ENCODE measurements at regions not wholly inside any gene's neighbourhood (a gene's known extent, or its start where the extent isn't known, plus 50 kb on each side); places are given as distances from the start of the nearest gene placed in this dataset.

DNA sequence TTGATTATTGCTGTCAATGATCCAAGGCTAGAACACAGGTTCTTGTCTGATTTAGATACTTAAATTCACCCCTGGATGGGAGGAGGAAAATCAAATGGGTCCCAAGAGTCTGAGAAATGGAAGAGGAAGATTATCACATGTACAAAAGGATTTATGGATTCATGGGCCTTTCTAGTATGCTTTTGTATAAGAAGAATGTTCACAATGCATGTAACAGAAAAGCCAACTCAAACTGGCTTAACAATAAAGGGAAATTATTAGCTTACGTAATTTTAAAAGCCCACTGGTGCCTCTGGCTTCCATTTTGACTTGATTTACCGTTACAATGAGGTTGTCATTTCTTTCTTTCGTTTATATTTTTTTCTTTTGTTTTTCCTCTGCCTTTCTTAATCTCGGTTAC lies 782.5 kb upstream of the GRM7 start:
- intact Hi-C loops (cut with micrococcal nuclease), result no loop called here

DNA sequence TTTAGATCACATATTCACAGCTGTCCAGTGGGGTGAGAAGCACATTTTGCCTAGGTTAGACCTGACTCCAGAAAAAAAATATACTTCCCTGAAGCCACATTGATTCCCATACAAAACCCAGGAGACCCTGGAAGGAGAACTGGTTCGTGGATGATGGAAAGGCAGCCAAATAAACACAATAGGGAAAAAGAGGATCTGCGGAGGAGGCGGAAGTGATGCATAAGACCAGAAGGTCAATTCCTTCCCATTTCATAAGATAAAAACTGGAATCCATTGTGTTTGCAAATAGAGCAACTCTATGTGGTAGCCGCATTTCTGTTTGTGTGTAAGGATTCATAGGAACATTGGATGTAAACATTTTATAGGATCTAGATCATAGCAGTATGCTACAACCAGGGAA lies 781.9 kb upstream of the GRM7 start:
- intact Hi-C loops (cut with micrococcal nuclease), result no loop called here

DNA sequence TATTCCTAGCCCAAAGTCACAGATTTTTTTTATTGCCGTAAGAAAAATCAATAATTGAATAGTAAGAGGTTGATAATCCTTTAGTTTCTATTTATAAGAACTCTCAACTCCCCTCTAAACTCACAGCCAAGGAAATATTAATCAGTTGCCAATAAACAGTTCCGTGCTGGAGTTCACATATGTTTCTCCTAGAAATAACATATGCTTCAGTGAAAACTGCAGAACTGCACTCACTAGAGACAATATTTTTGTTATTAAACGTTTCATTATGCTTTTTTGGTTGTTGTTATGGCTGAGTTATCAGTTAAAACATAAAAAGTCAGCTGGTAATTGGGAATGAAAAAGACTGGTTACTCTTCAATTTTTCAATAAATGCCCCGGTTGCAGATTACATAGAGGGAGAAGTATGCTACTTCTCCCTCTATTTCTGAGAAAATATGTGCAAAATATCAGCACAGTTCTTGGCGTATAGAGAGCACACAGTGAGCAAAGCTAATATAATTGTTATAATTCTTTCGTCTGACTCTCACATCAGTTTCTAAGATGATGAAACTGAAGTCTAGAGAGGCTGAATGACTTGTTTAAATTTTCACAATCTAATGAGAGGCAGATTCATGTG lies 781.2 kb upstream of the GRM7 start:
- intact Hi-C loops (cut with micrococcal nuclease), result no loop called here

DNA sequence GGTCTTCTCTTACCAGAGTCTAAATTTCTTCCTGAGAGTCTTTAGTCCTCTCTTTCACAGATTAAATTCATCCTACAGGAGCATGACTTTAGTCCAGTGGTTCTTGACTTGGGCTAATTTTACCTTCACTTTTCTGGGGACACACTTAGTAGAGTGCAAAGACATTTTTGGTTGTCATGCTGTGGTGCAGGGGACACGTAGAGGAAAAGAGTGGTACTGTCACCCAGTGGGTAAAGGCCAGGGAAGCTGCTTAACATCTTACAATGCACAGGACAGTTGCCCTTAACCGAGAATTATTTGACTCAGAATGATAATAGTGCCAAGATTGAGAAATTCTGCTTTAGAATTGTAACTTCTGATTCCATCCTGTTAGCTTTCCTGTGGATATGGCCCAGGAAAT lies 772.5 kb upstream of the GRM7 start:
- intact Hi-C loops (cut with micrococcal nuclease), result no loop called here

DNA sequence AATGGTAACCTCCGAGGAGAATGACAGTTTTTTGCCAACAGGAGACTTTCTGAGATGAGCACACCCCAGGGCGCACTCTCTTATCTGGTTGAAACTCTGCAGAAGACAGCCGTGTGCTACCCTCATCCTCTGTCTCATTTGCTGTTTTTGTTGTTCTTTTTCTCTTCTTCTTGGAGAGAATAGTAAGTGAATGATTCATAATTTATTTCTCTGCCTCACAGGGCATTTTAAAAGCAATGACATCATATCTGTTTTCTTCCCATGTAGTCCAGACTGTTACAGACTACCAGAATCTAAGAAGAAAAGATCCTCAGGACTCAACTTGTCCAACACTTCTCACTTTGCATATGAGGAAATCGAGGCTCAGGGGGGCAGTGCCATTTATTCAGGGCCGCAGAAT lies 771.1 kb upstream of the GRM7 start:
- intact Hi-C loops (cut with micrococcal nuclease), result no loop called here

DNA sequence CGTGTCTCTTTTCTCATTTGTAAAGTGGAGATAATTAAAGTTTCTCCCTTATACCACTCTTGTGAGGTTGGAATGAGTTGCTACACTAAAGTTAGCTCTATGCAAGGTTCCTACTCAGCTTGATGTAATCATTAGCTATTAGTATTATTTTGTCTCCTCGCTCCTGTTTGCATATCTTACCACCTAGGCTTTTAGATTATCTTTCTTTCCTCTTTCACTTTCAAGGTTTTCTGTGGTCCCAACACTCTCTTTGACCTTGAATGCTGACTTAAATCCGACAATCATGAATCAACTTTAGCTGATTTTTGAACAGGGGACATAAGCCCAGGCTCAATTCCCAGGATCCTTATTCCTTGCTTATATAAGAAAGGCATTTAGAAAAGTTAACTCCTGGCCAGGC lies 769.7 kb upstream of the GRM7 start:
- intact Hi-C loops (cut with micrococcal nuclease), result no loop called here

DNA sequence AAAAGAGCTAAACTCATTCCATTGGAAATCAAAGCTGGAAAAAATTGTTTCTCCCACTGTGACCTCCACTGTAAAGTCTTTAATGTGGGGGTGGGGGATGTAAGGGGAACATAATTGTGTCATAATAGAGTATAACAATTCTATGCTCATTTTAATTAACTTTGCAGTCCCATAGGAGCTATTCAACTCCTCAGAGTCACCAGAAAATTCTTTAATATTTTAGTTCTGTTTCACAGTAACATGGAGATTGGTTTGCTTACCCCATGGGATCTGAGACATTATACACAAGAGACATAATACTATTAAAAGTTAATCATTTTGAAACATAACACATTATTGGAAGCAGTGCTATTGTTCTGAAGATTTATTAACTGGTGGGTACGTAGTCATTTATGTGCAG lies 765.9 kb upstream of the GRM7 start:
- intact Hi-C loops (cut with micrococcal nuclease), result no loop called here

DNA sequence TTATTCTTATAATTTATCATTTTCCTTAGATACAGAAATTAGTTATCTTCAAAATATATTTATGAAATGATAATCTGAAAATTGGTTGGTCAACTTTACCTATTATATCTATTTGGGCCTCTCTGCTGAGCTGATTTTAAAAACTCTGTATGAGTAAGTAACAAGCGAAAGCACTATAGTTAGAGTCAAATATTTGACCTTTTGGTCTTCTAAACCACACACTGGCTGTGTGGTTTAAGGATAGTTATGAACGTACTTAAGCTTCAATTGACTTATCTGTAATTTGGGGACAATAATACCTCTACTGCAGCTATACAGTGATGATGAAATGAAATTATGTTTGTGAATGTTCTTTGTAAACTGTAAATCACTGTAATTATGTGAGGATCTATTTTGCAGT lies 763.9 kb upstream of the GRM7 start:
- intact Hi-C loops (cut with micrococcal nuclease), result no loop called here

DNA sequence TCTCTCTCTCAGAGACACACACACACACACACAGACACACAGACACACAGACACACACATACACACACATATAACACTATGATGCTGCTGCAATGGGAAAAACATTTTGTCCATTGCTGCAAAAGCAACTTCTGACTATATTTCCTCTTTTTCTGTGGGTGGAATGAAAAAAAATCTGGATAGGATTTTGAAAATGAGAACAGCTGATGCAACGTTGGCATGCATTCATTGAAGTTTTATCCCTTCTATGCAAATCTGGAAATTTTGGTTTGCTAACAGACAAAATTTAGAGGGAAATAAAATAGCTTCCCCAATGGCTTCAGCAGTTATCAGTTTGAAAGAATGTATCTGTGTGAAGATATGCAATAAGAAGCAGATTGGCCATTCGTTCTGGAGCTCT lies 763.4 kb upstream of the GRM7 start:
- intact Hi-C loops (cut with micrococcal nuclease), result no loop called here

DNA sequence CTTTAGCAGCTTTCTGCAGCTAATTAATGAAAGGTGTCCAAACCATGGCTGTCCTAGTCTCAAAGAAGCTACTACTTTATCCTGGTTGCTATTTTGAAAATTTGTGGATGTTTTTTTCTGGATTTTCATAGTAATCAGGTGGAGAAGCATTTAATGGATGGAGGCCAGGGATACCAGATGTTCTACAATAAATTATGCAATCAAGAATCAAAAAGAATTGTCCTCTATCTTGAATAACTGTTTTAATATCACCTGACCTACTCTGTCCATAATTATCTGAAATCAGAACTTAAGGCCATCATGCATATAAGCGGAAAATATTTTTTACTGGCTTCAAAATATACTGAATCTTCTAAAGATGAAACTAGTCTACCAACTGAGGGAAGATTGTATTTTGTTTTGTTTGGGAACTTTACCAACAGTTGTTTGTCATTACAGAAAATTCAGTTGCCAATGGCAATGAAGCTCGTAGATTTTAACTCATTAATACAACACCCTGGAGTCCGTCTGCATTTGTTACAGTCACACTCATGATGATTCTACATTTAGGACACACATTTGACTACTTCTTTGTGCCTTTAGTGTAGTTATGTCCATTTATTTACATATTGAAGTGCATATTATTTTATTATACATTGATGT lies 762.3 kb upstream of the GRM7 start:
- intact Hi-C loops (cut with micrococcal nuclease), result no loop called here

DNA sequence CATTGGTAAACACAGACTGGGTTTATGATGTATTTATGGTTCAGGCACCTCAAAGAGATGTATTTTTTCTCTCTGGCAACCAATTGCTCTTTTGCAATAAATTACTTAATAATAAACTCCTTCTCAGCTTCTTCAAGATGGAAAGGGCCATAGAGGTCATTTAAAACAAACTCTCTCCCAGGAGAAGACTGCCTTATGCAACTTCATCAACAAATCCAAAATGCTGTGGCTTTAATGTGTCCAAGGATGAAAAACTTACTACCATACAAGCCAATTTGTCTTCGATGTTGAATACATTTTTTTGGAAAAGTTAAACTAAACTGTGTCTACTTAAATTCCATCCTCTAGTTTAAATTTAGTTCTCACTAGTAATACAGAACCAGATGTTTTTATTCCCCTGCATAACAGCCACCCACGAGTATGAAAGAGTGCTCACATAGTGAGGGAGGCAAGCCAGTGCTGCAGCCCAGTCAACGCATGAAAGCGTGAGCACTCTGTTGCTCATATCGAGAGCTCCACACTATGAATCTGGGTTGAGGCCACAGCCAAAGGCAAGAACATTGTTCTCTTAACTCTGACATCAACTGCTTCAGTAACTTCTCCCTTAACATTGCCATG lies 761.3 kb upstream of the GRM7 start:
- intact Hi-C loops (cut with micrococcal nuclease), result no loop called here

DNA sequence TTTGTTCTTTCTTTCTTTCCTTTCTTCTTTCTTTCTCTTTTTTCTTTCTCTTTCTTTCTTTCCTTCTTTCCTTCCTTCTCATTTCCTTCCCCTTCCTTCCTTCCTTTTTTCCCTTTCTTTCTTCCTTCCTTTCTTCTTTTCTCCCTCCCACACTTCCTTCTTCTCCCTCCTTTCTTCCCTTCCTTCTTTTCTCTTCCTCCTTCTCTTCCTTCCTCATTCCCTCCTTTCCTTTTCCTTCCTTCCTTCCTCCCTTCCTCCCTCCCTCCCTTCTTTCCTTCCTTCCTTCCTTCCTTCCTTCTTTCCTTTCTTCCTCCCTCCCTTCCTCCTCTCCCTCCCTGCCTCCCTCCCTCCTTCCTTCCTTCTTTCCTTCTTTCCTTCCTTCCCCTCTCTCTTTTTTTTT lies 755.7 kb upstream of the GRM7 start:
- intact Hi-C loops (cut with micrococcal nuclease), result no loop called here

DNA sequence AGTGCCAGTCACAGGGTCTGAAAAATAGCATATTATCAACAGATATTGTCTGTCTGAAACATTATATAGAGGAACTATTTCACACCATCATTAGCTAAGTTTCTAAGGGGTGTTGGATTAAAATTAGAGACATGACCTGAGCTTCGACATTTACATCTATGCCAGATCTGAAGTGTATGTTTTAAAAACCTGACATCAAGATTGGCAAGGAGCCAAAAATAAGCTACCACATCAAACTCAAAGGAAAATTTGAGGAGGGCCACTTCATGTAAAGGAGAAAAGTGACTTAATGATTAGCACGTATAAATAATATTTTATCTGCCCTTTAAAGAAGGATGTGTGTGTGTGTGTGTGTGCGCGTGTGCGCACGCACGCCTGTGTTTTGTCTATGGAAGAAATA lies 752.0 kb upstream of the GRM7 start:
- intact Hi-C loops (cut with micrococcal nuclease), result no loop called here

DNA sequence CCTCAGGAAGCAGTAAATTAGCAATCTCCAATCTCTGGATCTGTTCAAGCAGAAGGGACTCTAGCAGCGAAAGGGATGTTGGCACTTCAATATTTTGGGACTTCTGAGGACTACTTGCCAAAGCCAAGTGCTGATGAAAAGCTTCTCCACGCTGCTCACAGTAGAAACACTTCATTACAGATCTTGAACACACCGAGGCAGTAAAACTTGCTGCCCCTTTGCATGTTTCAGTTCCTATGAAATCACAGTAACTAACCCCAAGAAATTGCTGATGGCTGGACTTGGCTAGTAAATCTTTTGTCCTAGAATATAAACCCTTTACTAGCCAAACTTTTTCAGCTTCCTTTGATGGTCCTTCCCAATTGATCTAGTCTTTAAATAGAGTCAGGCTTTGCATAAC lies 750.5 kb upstream of the GRM7 start:
- intact Hi-C loops (cut with micrococcal nuclease), result no loop called here

DNA sequence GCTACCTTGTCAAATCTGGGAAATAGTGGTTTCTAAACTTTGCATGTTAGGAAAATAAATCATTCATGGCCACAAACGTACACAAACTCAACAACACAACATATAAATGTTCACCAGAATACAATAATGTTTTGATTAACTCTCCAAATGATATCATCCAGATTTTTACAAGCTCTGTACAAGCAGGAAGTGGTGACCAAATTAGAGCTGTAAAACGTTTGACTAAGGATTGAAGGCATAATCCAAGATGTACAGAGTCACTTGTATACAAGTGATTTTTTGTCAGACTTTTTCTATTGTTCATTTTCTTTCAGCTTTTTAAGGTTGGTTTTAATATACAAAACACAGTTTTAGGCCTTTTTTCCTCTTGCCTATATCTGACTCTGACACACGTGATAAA lies 748.4 kb upstream of the GRM7 start:
- intact Hi-C loops (cut with micrococcal nuclease), result no loop called here

DNA sequence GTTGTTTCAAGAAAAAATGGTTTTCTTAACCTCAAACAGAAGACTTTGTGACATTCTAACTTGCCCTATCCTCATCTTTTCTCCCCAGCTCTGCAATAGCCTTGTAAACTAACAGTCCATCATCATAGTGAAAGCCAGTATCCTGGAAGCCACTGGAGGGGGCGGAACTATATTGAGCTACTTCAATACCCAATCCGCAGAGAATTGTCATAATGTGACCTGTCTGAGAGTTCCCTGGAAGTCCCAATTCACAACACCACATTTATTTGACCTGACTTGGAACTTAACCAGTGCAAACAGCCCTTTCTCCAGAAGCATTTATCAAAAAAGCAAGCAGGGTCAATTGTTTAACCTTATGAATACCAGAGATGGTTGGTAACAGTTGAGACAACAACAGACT lies 747.6 kb upstream of the GRM7 start:
- intact Hi-C loops (cut with micrococcal nuclease), result no loop called here

DNA sequence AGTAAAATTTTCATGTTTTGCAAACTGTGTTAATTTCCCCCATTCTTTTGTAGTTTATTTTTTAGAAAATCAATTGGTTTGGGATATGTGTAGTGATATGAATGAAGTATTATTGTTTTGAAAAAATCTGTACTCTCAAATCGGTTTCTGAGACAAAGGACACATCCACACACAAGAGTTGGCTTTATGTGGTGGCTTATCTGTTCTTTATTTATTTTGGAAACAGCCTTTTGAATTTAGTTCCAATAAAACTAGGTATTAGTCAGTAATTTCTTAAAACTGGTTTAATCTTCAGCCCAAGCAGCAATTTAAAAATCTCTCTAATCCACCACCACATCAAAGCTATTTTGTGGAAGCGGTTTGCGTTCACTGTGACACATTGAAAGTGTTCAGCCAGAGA lies 741.5 kb upstream of the GRM7 start:
- intact Hi-C loops (cut with micrococcal nuclease), result no loop called here

DNA sequence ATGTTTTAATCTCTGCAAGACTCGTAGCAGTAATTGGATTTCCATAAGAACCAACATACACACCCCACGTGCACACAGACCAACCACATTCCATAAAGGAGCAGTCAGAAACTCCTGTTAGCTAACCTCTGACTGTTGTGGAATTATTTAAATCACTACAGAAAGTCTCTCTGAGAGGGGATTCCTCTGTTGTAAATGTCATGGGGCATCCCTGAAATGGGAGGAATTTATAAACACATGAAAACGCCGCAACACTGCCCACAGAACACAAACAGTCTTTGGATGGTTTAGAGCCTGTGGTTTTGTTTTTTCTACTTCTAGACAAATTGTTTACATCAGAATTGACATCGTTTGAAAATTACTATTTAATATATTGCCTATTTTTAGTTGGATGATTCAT lies 740.1 kb upstream of the GRM7 start:
- intact Hi-C loops (cut with micrococcal nuclease), result no loop called here

DNA sequence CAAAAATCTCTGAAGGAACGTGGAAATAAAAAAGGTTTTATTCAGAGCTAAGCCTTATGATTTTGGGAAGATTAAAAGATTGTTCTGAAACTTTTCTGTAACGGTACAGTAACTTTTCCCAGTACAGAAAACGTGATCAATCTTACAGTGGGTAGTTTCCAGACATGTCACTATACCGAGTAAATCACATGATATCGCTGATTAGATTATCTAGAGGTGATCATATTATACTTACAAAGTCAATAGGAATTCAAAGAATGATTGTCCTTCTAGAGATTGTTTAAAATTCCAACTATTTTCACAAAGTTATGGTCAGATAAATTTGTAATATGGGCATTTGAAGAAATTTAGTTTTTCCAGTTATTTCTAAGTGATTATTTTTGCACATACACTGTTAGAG lies 736.0 kb upstream of the GRM7 start:
- intact Hi-C loops (cut with micrococcal nuclease), result no loop called here

DNA sequence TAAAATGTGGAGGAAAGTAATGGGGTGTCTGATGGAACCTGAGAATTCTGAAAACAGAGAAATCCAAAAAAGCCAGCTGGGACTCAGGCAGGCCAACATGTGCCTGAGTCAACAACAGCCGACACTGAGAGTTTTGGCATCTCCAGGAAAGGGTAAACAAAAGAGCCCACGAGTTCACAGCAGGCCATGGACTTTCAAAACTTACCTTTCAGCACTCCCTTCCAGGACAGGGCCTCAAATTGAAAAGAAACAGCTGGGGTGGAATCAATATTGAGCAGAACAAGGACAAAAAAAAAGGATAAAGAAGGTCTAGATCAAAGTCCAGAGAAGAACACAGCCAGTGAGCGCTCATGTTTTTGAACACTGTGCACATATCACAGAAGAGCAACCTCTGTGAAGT lies 735.4 kb upstream of the GRM7 start:
- intact Hi-C loops (cut with micrococcal nuclease), result no loop called here

DNA sequence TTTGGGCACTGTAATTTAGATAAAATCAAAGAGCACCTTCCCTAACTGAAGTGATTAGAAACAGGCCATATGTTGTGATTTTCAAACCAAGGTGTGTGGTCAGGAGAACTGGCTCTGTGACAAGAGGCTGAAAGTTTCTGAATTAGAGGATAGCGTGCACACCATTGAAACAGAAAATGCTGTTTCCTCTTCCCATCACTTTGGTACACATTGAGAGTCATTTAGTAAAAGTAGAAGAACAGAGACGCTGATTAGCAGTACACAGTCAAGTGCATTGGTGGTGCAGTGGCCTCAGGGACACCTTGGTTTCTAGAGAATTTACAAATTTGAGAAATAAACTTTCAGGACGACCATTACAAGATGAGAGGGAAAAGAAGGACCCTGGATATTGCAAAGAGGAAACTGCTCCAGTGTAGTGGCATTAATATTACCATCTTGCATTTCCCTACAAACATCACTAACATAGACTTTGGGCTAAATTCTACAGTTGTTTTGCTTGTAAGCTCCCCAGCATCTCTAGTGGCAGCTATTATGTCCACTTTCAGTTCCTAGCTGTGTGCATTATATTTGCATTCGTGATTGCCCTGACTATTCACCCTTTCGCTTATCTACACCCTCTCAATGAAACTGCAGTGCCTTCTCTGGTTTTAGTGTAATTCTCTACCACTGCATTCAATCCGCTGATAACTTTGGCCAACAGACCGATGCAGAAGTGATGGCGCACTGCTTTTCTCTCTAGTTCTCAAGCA lies 728.1 kb upstream of the GRM7 start:
- intact Hi-C loops (cut with micrococcal nuclease), result no loop called here

DNA sequence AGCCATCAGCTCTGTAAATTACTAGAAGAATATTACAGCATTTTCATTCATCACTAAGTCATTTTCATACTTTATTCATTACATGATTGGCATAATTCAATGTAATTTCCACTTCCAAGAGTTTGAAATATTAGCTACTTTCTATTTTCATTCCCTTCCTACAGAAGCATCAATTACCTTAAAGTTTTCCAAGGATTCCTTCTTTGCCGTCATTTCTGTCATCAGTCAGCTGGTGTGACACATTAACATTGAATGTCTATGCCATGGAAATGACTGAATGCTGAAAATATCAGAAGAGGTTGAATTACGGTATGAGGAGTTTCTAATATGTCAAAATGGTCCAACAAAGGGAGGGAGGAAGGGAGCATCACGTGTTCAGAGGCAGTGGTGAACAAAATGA lies 718.2 kb upstream of the GRM7 start:
- intact Hi-C loops (cut with micrococcal nuclease), result no loop called here

DNA sequence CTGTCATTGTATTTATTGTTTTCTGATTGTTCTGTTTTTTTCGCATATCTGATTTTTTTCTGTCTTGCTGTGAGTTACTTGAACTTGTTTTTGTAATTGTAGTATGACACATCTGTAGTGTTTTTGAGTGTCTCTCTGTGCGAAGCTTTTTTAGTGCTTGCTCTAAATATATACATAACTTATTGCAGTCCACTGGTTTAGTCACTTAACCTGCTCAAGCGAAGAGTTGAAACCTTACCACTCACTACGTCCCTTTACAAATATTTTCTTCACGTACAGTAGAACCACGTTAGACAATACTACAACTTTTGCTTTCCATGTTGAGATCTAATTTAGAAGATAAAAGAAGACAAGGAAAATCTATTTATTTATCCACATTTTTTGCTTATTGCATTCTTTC lies 713.0 kb upstream of the GRM7 start:
- intact Hi-C loops (cut with micrococcal nuclease), result no loop called here
